ENCODE measurements at regions not wholly inside any gene's neighbourhood (a gene's known extent, or its start where the extent isn't known, plus 50 kb on each side); places are given as distances from the start of the nearest gene placed in this dataset.

DNA sequence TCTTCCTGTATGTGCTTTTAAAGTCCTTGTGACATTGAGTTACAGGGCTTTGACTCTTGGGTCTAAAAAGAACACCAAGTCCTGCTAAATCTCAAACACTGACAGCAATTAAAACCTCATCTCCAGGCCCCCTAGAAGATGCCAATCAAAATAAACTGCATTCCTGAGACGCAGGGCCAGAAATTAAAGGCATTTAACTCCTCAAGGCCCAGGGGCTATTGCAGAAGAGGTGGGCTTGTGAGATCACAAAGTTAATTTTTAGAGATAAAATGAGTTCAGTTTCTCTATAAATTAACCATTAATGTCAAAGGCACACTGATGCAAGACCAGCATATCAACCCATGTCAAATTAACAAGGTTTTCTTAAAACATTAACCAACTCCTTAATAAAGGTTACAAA is 145.6 kb upstream of the CARMIL1 start:
- no peak overlapping the region for H3K27ac ChIP-seq
- no peaks in the 10 kb centered on the region for H3K27me3 ChIP-seq
- no peaks in the 10 kb centered on the region for H3K9me3 ChIP-seq
- TF ChIP-seq, protein P1, sequence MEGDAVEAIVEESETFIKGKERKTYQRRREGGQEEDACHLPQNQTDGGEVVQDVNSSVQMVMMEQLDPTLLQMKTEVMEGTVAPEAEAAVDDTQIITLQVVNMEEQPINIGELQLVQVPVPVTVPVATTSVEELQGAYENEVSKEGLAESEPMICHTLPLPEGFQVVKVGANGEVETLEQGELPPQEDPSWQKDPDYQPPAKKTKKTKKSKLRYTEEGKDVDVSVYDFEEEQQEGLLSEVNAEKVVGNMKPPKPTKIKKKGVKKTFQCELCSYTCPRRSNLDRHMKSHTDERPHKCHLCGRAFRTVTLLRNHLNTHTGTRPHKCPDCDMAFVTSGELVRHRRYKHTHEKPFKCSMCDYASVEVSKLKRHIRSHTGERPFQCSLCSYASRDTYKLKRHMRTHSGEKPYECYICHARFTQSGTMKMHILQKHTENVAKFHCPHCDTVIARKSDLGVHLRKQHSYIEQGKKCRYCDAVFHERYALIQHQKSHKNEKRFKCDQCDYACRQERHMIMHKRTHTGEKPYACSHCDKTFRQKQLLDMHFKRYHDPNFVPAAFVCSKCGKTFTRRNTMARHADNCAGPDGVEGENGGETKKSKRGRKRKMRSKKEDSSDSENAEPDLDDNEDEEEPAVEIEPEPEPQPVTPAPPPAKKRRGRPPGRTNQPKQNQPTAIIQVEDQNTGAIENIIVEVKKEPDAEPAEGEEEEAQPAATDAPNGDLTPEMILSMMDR (IDR thresholded peaks at IDR 0.05) = no peak
- H3K4me3 ChIP-seq (ENCODE audit: low read depth in 1 of 2, low read length in 1 of 2) = no peak overlapping the region
- H3K4me1 ChIP-seq (ENCODE audit: control insufficient read depth in 1 of 2, insufficient read depth in 1 of 2, low read depth in 1 of 2, low read length in 1 of 2) = peaks cover 22 to 30% of the 10 kb centered on the region in 2 experiments
- H3K36me3 ChIP-seq = no peaks in the 10 kb centered on the region

DNA sequence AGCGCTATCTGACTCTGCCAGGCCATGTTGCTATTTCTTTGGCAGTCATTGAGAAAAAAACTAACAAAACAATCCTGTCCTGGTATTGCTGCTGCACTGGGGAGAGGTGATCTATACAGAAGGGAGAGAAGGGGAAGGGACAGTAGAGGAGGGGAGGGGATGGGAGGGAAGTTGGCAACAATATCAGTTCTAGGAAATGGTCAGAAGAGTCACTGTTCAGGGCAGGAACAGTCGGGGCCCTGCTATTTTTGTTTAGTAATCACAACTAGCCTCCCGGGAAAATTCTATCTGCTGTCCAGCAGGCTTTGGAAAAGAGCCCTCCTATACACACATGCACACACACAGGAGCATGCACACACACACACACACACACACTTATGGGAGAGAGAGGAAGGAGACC is 142.3 kb upstream of the CARMIL1 start:
- no peaks in the 10 kb centered on the region for H3K27me3 ChIP-seq
- TF ChIP-seq, protein P1 (IDR thresholded peaks at IDR 0.05) = no peak
- peak overlapping the region in 1 of 2 experiments; percentile 80 for H3K4me3 ChIP-seq (ENCODE audit: low read depth in 1 of 2, low read length in 1 of 2)
- peaks cover 23 to 28% of the 10 kb centered on the region in 2 experiments for H3K4me1 ChIP-seq (ENCODE audit: control insufficient read depth in 1 of 2, insufficient read depth in 1 of 2, low read depth in 1 of 2, low read length in 1 of 2)
- no peaks in the 10 kb centered on the region for H3K36me3 ChIP-seq
- peak overlapping the region; percentile 84 for H3K27ac ChIP-seq
- H3K9me3 ChIP-seq = no peaks in the 10 kb centered on the region

DNA sequence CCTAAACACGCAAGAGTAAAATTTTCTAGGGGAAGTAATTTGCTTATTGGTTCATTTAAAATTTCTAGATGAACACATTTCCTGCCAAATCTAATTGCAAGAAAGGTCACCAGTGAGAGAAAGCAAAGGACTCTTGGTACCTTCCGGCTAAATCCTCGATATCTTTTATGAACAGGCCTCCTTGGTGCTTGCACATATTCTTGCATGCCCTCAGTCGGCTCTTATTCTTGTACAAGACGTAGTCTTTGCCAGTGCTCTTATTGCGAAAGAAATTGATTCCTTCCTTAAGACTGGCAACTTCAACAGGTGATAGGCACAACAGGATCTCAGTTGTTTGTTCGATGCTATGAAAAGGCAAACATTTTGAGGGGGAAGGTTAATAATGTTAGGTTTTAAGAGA is 141.7 kb upstream of the CARMIL1 start:
- Histone ChIP-seq H3K4me3 (ENCODE audit: low read depth in 1 of 2, low read length in 1 of 2) (peak overlapping the region; percentile 61 to 80), H3K27ac (peak overlapping the region; percentile 84), H3K27me3 (no peaks in the 10 kb centered on the region), H3K9me3 (no peaks in the 10 kb centered on the region), H3K36me3 (no peaks in the 10 kb centered on the region), H3K4me1 (ENCODE audit: control insufficient read depth in 1 of 2, insufficient read depth in 1 of 2, low read depth in 1 of 2, low read length in 1 of 2) (peaks cover 23 to 28% of the 10 kb centered on the region in 2 experiments)
- TF ChIP-seq, protein P1 (IDR thresholded peaks at IDR 0.05) = no peak

DNA sequence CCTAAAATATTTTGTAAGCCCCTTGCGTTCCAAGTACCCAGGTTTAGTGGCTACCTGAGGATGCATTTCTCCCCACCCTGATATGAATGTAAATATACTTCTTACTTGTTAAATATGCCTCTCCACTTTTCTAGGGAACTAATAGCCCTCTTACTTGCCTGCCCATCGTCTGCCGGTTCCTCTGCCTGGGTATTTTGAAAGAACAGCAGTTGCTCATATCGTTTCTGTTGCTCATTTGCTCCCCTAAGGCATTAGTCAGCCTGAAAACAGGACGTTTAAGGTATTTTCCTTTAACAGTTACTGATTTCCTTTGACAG is 141.3 kb upstream of the CARMIL1 start:
- Histone ChIP-seq H3K27me3 (no peaks in the 10 kb centered on the region), H3K4me3 (ENCODE audit: low read depth in 1 of 2, low read length in 1 of 2) (peak overlapping the region; percentile 61 to 80), H3K36me3 (no peaks in the 10 kb centered on the region), H3K27ac (peak overlapping the region; percentile 84), H3K4me1 (ENCODE audit: control insufficient read depth in 1 of 2, insufficient read depth in 1 of 2, low read depth in 1 of 2, low read length in 1 of 2) (peaks cover 23 to 28% of the 10 kb centered on the region in 2 experiments), H3K9me3 (no peaks in the 10 kb centered on the region)
- TF ChIP-seq, protein P1 (IDR thresholded peaks at IDR 0.05) = no peak

DNA sequence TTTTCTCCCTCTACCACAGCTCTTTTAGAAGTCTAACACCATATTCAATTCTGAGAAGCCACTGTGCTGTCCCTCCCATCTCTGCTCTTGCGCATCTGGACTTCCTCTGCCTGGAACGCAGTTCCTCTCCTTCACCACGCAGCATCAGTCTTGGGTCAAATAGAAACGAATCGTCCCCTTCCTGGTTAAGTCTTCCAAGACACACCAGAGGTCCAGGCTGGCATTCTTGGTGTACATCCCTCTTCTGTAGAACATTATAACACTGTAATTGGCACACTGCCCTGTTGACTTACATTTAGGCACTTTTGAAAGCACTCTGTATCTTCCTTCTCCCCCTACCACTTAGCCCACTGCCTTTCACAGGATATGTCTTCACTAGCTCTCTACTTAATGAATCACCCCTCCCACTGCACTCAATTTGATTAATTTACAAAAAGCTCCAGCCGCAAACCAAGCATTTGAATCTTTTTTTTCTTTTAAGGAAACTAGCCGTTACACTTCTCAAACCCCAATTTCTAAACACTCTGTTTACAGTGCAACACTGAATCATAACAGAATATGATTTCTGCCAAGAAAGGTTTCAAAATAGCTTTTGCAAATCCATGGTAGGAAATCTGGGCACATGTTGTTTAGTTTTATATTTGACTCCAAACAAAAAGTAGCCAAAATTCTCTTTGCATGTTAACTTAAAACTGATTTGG is 140.8 kb upstream of the CARMIL1 start:
- Histone ChIP-seq H3K36me3 (no peaks in the 10 kb centered on the region), H3K4me1 (ENCODE audit: control insufficient read depth in 1 of 2, insufficient read depth in 1 of 2, low read depth in 1 of 2, low read length in 1 of 2) (peaks cover 23 to 28% of the 10 kb centered on the region in 2 experiments), H3K27ac (peak overlapping the region; percentile 84), H3K27me3 (no peaks in the 10 kb centered on the region), H3K4me3 (ENCODE audit: low read depth in 1 of 2, low read length in 1 of 2) (peak overlapping the region; percentile 61 to 80), H3K9me3 (no peaks in the 10 kb centered on the region)
- TF ChIP-seq, protein P1 (IDR thresholded peaks at IDR 0.05) = peak; percentile 38

Measured in neutrophil (primary cell).